ENCODE measurements at regions not wholly inside any gene's neighbourhood (a gene's known extent, or its start where the extent isn't known, plus 50 kb on each side); places are given as distances from the start of the nearest gene placed in this dataset.

DNA sequence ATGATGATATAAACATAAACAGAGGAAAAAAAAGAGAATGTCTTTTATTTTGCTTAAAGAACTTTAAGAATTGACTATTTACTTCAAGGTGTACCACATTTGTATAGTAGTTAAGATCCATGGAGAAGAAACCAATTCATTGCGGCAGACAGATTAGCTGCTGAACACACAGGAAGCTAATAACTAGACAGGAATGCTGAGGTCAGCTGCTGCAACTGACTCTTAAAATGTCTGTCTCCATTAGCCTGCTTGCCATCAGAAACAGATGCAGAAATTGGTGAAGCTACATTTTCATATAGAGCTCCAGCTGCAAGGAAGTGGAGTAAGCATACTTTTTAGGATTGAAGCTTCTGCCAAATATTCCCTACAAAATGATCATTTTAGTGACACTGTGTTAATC, 939.5 kb downstream of the EPHA7 start:
- no peak overlapping the region for H3K27ac ChIP-seq (ENCODE audit: control insufficient read depth, insufficient read depth)
- 46% methylated on average over 1 of the region's 1 CpG for WGBS (ENCODE audit: insufficient coverage, insufficient replicate concordance, low lambda C conversion rate, missing lambda C conversion rate)
- no peak overlapping the region for H3K9ac ChIP-seq (ENCODE audit: control insufficient read depth, insufficient read depth, low read length)
- TF ChIP-seq SIX5 (IDR thresholded peaks at IDR 0.05; ENCODE audit: low read depth, low read length, severe bottlenecking) (no peak), CHD4 (IDR thresholded peaks at IDR 0.05) (no peak), SMAD1 (IDR thresholded peaks at IDR 0.05; ENCODE audit: low read depth, partially characterized antibody) (no peak), BCL11A (IDR thresholded peaks at IDR 0.05; ENCODE audit: low read depth, low read length) (no peak), RBBP5 (conservative IDR thresholded peaks at IDR 0.05) (no peak), NR2F1 (conservative IDR thresholded peaks at IDR 0.05) (no peak), BRCA1 (IDR thresholded peaks at IDR 0.05; ENCODE audit: low read depth, low read length) (no peak), LARP7 (IDR thresholded peaks at IDR 0.05) (no peak), ESRRA (IDR thresholded peaks at IDR 0.05; ENCODE audit: low read length) (no peak), ZNF622 (IDR thresholded peaks at IDR 0.05) (no peak), IKZF1 (conservative IDR thresholded peaks at IDR 0.05) (no peak), SMARCA5 (IDR thresholded peaks at IDR 0.05) (no peak), NRF1 (conservative IDR thresholded peaks at IDR 0.05; ENCODE audit: low read depth, low read length) (no peak), MTA3 (IDR thresholded peaks at IDR 0.05; ENCODE audit: borderline replicate concordance, low read length) (no peak), FOXK2 (IDR thresholded peaks at IDR 0.05) (no peak)
- TF ChIP-seq, protein P1, sequence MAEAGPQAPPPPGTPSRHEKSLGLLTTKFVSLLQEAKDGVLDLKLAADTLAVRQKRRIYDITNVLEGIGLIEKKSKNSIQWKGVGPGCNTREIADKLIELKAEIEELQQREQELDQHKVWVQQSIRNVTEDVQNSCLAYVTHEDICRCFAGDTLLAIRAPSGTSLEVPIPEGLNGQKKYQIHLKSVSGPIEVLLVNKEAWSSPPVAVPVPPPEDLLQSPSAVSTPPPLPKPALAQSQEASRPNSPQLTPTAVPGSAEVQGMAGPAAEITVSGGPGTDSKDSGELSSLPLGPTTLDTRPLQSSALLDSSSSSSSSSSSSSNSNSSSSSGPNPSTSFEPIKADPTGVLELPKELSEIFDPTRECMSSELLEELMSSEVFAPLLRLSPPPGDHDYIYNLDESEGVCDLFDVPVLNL (IDR thresholded peaks at IDR 0.05; ENCODE audit: low read depth, low read length): no peak
- TF ChIP-seq, protein P2, sequence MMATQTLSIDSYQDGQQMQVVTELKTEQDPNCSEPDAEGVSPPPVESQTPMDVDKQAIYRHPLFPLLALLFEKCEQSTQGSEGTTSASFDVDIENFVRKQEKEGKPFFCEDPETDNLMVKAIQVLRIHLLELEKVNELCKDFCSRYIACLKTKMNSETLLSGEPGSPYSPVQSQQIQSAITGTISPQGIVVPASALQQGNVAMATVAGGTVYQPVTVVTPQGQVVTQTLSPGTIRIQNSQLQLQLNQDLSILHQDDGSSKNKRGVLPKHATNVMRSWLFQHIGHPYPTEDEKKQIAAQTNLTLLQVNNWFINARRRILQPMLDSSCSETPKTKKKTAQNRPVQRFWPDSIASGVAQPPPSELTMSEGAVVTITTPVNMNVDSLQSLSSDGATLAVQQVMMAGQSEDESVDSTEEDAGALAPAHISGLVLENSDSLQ (IDR thresholded peaks at IDR 0.05): no peak
- TF ChIP-seq, protein P3, sequence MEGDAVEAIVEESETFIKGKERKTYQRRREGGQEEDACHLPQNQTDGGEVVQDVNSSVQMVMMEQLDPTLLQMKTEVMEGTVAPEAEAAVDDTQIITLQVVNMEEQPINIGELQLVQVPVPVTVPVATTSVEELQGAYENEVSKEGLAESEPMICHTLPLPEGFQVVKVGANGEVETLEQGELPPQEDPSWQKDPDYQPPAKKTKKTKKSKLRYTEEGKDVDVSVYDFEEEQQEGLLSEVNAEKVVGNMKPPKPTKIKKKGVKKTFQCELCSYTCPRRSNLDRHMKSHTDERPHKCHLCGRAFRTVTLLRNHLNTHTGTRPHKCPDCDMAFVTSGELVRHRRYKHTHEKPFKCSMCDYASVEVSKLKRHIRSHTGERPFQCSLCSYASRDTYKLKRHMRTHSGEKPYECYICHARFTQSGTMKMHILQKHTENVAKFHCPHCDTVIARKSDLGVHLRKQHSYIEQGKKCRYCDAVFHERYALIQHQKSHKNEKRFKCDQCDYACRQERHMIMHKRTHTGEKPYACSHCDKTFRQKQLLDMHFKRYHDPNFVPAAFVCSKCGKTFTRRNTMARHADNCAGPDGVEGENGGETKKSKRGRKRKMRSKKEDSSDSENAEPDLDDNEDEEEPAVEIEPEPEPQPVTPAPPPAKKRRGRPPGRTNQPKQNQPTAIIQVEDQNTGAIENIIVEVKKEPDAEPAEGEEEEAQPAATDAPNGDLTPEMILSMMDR (IDR thresholded peaks at IDR 0.05 in 2 of 3, conservative IDR thresholded peaks at IDR 0.05 in 1 of 3; ENCODE audit: control insufficient read depth in 2 of 3, extremely low read depth in 1 of 3, insufficient read depth in 1 of 3, low read depth in 3 of 3, low read length in 3 of 3): no peak
- POLR2A ChIA-PET: no interaction called here
- SMC1A ChIA-PET (ENCODE audit: uncharacterized antibody, unreplicated experiment): interaction anchor here (1.0 kb wide), 1 partner anchor 9 kb away, joined by 3 read pairs; no protein-coding TSS in a partner anchor
- ATAC-seq (no peak), DNase-seq (ENCODE audit: low read depth, low spot score) (no peak), FAIRE-seq (no peak)
- CTCF ChIA-PET: no interaction called here
- H3K4me3 ChIP-seq: no peak overlapping the region
- BruUV-seq (replicated peaks): no TSS peak
- H3K4me1 ChIP-seq (ENCODE audit: control insufficient read depth, insufficient read depth, low read length): no peaks in the 10 kb centered on the region
- H3K27me3 ChIP-seq (replicated peaks in 1 of 2; ENCODE audit: control insufficient read depth in 2 of 2, insufficient read depth in 2 of 2, low read length in 1 of 2): no peaks in the 10 kb centered on the region
- no peak overlapping the region for H3K4me2 ChIP-seq (ENCODE audit: control insufficient read depth, insufficient read depth)
- H3K79me2 ChIP-seq (ENCODE audit: control insufficient read depth, insufficient read depth, low read length): no peaks in the 10 kb centered on the region
- in situ Hi-C loops (cut with MboI): no loop called here
- no peaks in the 10 kb centered on the region for H3K36me3 ChIP-seq (ENCODE audit: control insufficient read depth in 2 of 2, insufficient read depth in 2 of 2, low read length in 1 of 2)
- RAD21 ChIA-PET (ENCODE audit: unreplicated experiment): no interaction called here
- intact Hi-C loops (cut with micrococcal nuclease; ENCODE audit: unreplicated experiment): no loop called here
- H3K9me3 ChIP-seq (replicated peaks; ENCODE audit: control insufficient read depth, insufficient read depth, low read length): no peaks in the 10 kb centered on the region
- H2AFZ ChIP-seq (ENCODE audit: control insufficient read depth, low read depth, low read length): no peak overlapping the region
- H4K20me1 ChIP-seq (ENCODE audit: control insufficient read depth, insufficient read depth): no peaks in the 10 kb centered on the region

Data from GM12878 (cell line).